ENCODE measurements at regions not wholly inside any gene's neighbourhood (a gene's known extent, or its start where the extent isn't known, plus 50 kb on each side); places are given as distances from the start of the nearest gene placed in this dataset.

- no peak for DNase-seq (ENCODE audit: low spot score)
Observed at GRCh38 chr22:27216444-27216843, 559.1 kb downstream of the MIAT start.

GRCh38 chr22:27217154-27217553, 559.8 kb downstream of the MIAT start:
- DNase-seq (ENCODE audit: low spot score): no peak

GRCh38 chr22:27218012-27218920, 560.9 kb downstream of the MIAT start:
- DNase-seq (ENCODE audit: low spot score): no peak

GRCh38 chr22:27219036-27219435, 561.6 kb downstream of the MIAT start:
- DNase-seq (ENCODE audit: low spot score): no peak

GRCh38 chr22:27220339-27220738, 563.0 kb downstream of the MIAT start:
- no peak for DNase-seq (ENCODE audit: low spot score)

GRCh38 chr22:27222178-27222577, 564.8 kb downstream of the MIAT start:
- no peak for DNase-seq (ENCODE audit: low spot score)

GRCh38 chr22:27223317-27224177, 566.2 kb downstream of the MIAT start:
- no peak for DNase-seq (ENCODE audit: low spot score)

GRCh38 chr22:27224485-27225374, 567.3 kb downstream of the MIAT start:
- no peak for DNase-seq (ENCODE audit: low spot score)

GRCh38 chr22:27226666-27227065, 569.3 kb downstream of the MIAT start:
- DNase-seq (ENCODE audit: low spot score): no peak

GRCh38 chr22:27228771-27229170, 571.4 kb downstream of the MIAT start:
- DNase-seq (ENCODE audit: low spot score): no peak

GRCh38 chr22:27230189-27230588, 571.4 kb downstream of the MN1 start:
- DNase-seq (ENCODE audit: low spot score): no peak

- DNase-seq (ENCODE audit: low spot score): no peak
Observed at GRCh38 chr22:27231266-27231665, 570.3 kb downstream of the MN1 start.

GRCh38 chr22:27232077-27232476, 569.5 kb downstream of the MN1 start:
- DNase-seq (ENCODE audit: low spot score): no peak

- no peak for DNase-seq (ENCODE audit: low spot score)
Observed at GRCh38 chr22:27237080-27237741, 564.3 kb downstream of the MN1 start.

GRCh38 chr22:27238935-27239510, 562.5 kb downstream of the MN1 start:
- DNase-seq (ENCODE audit: low spot score): no peak

- no peak for DNase-seq (ENCODE audit: low spot score)
Observed at GRCh38 chr22:27239520-27239919, 562.0 kb downstream of the MN1 start.

GRCh38 chr22:27240298-27241075, 561.1 kb downstream of the MN1 start:
- DNase-seq (ENCODE audit: low spot score): no peak

GRCh38 chr22:27241430-27242321, 559.9 kb downstream of the MN1 start:
- no peak for DNase-seq (ENCODE audit: low spot score)

Measured in mesenteric fat pad (tissue), 1 donor.